GM10266 (cell line): ENCODE measurements at regions not wholly inside any gene's neighbourhood (a gene's known extent, or its start where the extent isn't known, plus 50 kb on each side); places are given as distances from the start of the nearest gene placed in this dataset.
"Not testable (repeated sequence)": the region's sequence is repeated elsewhere in the genome, so short reads cannot be mapped to it uniquely, and the experiment has no call there.

Experiments
- DNase-seq: peaks from one replicate; pipeline ENCODE4 v3.0.0; 2012; ENCODE audit errors: extremely low spot score
- TF ChIP-seq, protein P1 (sequence below): IDR thresholded peaks from 2 replicates; pipeline ENCODE4 v1.5.1; 2012; ENCODE audit warnings: mild to moderate bottlenecking, low read depth; ENCODE audit not compliant: control insufficient read depth, insufficient read depth; ENCODE audit errors: missing control alignments

- TF ChIP-seq, protein P1, sequence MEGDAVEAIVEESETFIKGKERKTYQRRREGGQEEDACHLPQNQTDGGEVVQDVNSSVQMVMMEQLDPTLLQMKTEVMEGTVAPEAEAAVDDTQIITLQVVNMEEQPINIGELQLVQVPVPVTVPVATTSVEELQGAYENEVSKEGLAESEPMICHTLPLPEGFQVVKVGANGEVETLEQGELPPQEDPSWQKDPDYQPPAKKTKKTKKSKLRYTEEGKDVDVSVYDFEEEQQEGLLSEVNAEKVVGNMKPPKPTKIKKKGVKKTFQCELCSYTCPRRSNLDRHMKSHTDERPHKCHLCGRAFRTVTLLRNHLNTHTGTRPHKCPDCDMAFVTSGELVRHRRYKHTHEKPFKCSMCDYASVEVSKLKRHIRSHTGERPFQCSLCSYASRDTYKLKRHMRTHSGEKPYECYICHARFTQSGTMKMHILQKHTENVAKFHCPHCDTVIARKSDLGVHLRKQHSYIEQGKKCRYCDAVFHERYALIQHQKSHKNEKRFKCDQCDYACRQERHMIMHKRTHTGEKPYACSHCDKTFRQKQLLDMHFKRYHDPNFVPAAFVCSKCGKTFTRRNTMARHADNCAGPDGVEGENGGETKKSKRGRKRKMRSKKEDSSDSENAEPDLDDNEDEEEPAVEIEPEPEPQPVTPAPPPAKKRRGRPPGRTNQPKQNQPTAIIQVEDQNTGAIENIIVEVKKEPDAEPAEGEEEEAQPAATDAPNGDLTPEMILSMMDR, result no peak
- DNase-seq, result no peak
These were observed 67.2 kb downstream of the BUB3 start for GRCh38 chr10:123221418-123221817.

DNA sequence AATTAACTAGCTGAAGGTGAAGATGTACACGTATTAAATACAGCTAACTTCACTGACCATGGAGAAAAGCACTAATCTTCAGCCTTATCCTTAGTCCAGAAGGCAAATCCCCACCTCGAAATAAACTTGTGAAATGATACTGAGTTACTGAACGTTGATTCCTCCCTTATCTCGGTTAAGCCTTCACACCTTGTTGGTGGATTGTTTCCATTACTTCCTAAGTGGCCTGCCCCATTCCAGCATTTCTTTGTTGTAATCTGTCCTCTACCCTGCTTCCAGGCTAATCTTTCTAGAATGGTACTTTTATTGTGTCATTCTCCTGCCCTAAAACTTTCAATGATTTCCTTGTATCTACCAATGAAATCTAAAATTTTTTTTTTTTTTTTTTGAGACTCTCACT lies 68.6 kb downstream of the BUB3 start:
- no peak for DNase-seq
- TF ChIP-seq, protein P1, result no peak

DNA sequence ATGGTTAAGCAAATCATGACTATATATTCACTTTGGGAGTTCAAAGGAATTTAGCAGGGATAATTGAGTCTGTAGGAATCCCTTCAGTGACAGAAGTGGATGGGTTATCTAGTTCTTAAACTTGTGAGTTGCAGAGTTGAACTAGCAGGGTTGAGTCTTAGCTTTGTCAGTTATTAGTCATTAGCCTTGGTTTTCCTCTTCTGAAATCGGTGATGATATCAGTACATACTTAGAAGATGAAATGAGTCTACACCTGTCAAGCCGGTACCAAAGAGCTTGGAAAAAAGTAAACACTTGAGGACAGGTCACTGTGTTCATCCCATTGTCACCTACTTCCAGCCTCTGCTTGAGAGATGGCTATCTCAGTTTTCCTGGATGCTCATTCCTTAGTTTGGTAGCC lies 73.5 kb downstream of the BUB3 start:
- TF ChIP-seq, protein P1, result no peak
- DNase-seq, result no peak

DNA sequence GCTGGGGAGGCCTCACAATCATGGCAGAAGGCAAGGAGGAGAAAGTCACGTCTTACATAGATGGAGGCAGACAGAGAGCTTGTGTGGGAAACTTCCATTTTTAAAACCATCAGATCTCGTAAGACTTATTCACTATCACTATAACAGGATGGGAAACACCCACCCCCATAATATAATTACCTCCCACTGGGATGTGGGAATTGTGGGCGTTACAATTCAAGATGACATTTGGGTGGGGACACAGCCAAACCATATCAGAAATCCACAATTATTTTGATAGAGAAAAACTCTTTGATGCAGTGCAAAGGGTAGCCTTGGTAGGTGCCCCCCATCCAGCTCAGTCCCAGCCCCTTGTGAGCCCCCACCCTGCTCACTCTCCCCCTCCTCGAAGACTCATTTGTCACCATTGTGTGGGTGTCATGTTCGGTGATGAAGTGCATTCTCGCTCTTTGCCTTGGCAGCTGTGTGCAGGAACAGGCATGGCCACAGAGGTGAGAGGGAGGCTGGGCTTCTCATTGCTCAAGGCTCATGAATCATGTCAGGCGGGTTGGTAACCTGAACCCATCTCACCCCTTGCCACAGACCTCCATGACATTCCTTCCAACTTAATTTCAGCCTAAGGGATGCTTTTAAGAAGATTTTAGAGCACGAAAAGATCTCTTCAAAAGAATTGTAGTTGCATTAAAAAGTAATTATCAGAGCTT lies 75.9 kb downstream of the BUB3 start:
- DNase-seq, result no peak

DNA sequence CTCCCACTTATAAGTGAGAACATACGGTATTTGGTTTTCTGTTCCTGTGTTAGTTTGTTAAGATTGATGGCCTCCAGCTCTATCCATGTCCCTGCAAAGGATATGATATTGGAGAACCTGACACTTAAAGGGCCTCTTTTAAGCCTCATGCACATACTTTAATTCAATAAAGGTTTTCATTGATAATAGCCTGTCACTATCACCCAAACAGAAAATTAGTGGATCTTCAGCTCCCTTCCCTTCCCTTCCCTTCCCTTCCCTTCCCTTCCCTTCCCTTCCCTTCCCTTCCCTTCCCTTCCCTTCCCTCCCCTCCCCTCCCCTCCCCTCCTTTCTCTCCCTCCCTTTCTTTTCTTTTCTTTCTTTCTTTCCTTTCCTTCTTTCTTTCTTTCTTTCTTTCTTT lies 78.7 kb downstream of the BUB3 start:
- not testable (repeated sequence) for DNase-seq

More for the DNA sequence above, 75.9 kb downstream of the BUB3 start:
- TF ChIP-seq, protein P1, result no peak

DNA sequence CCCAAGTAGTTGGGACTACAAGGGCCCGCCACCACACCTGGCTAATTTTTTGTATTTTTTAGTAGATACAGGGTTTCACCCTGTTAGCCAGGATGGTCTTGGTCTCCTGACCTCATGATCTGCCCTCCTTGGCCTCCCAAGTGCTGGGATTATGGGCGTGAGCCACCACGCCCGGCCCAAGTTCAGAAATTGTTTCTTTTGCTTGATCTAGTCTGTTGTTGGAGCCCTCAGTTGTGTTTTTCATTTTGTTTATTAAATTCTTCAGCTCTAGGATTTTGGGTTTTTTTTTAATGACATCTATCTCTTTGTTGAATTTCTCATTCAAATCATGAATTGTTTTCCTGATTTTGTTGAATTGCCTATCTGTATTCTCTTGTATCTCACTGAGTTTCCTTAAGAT lies 80.8 kb downstream of the BUB3 start:
- not testable (repeated sequence) for DNase-seq

- DNase-seq, result no peak
- TF ChIP-seq, protein P1, result no peak
These were observed 81.9 kb downstream of the BUB3 start for GRCh38 chr10:123236126-123236525.

- DNase-seq, result no peak
- TF ChIP-seq, protein P1, result no peak
These were observed 86.0 kb downstream of the BUB3 start for GRCh38 chr10:123240250-123240649.

GRCh38 chr10:123240776-123241175 lies 86.6 kb downstream of the BUB3 start:
- no peak for DNase-seq
- TF ChIP-seq, protein P1, result no peak
